Pancreas (tissue), 10 donors: ENCODE measurements at regions not wholly inside any gene's neighbourhood (a gene's known extent, or its start where the extent isn't known, plus 50 kb on each side); places are given as distances from the start of the nearest gene placed in this dataset.

ENCODE experiments used
- ATAC-seq, 4 donors: fragments of 200-7000 bp; cut with Tn5 transposase; one replicate each; pipeline versions ENCODE4 v1.8.0 to v1.9.1; 2020; ENCODE audit warnings: mild to moderate bottlenecking in 4 of 4, moderate library complexity in 4 of 4
- DNase-seq, 6 donors: peaks; one replicate each; pipeline ENCODE4 v3.0.0-alpha.2; 2020
- FAIRE-seq: peaks from 2 replicates; lab custom pipeline; 2012; peaks lifted over from hg19 to GRCh38; lab: Jason Lieb, UNC
- H3K27ac ChIP-seq, 4 donors: fragments of 200-600 bp; sonication (generic); 1 replicate in 3 of 4; 2 replicates in 1 of 4; pipeline versions ENCODE4 v1.5.0 to v1.8.0; 2020
- H3K27me3 ChIP-seq, 4 donors: fragments of 200-600 bp; one replicate each; pipeline ENCODE4 v1.8.0; 2021
- H3K36me3 ChIP-seq, 3 donors: fragments of 200-600 bp; sonication (generic) in 1 of 3; one replicate each; pipeline versions ENCODE4 v1.5.0 to v1.8.0; 2020 to 2021
- H3K4me1 ChIP-seq, 3 donors: fragments of 200-600 bp; one replicate each; pipeline ENCODE4 v1.8.0; 2021
- H3K4me3 ChIP-seq, 4 donors: fragments of 200-600 bp; sonication (generic) in 2 of 4; one replicate each; pipeline versions ENCODE4 v1.5.0 to v1.8.0; 2020 to 2021
- H3K9me3 ChIP-seq, 4 donors: fragments of 200-600 bp; one replicate each; pipeline ENCODE4 v1.8.0; 2021
- WGBS, 2 donors: extraction: QIAGEN DNeasy Blood & Tissue Kit; methylation state at CpG; one replicate each; pipeline ENCODE4 v1.1.7; 2013; 5-methylcytosine and 5-hydroxymethylcytosine counted together
- intact Hi-C, 3 donors: fragments of 100-400 bp; cut with DNase I; formaldehyde crosslinking; loops; one replicate each; pipeline versions ENCODE4 v1.11.1 to v1.14.2; 2022
- TF ChIP-seq, protein P1 (sequence below), 4 donors: fragments of 200-600 bp; sonication (generic) in 3 of 4; IDR thresholded peaks; one replicate each; pipeline versions ENCODE4 v1.5.0 to v1.8.0; 2021; ENCODE audit warnings: antibody characterized with exemption in 4 of 4
- donor health status: healthy with polysubstance abuse.
- donor health status: DM: no; HTN: no; CAD: no; lungs with moderate emphysema.
- donor health status: DM: no; HTN: no; CAD: no.
- donor health status: control.
- donor health status: control.
- donor health status: Bipolar disorder and iron deficiency.
- donor health status: DM: yes; HTN: yes; CAD: no.
- donor health status: DM: no; HTN: no; CAD: no.
- donor health status: DM: no; HTN: no; CAD: no.
- donor health status: DM: yes; HTN: yes; CAD: no.

DNA sequence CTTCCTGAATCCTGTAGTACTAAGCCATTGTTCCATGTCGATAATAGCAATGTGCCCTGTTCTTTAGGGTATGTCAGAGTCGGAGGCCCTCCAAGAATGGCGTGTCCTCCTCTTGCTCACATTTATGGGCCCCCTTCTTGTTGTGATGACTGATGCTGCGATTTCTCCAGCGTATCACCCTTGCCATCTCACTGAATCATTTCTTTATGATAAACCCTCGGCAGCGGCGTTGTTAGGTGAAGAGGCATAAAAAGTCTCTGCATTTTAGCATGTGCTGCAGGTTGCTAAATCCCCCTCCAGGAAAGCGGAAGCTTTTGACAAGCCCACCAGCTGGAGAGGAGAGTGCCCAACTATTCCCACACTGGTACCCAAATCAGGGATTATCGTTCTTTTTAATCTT, 1045.3 kb downstream of the BRD1 start:
- TF ChIP-seq, protein P1, sequence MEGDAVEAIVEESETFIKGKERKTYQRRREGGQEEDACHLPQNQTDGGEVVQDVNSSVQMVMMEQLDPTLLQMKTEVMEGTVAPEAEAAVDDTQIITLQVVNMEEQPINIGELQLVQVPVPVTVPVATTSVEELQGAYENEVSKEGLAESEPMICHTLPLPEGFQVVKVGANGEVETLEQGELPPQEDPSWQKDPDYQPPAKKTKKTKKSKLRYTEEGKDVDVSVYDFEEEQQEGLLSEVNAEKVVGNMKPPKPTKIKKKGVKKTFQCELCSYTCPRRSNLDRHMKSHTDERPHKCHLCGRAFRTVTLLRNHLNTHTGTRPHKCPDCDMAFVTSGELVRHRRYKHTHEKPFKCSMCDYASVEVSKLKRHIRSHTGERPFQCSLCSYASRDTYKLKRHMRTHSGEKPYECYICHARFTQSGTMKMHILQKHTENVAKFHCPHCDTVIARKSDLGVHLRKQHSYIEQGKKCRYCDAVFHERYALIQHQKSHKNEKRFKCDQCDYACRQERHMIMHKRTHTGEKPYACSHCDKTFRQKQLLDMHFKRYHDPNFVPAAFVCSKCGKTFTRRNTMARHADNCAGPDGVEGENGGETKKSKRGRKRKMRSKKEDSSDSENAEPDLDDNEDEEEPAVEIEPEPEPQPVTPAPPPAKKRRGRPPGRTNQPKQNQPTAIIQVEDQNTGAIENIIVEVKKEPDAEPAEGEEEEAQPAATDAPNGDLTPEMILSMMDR (IDR thresholded peaks at IDR 0.05) = no peak
- ATAC-seq (no peak), FAIRE-seq (no peak), DNase-seq (no peak)
- Histone ChIP-seq H3K4me1 (no peaks in the 10 kb centered on the region), H3K4me3 (no peak overlapping the region), H3K27me3 (no peaks in the 10 kb centered on the region), H3K27ac (no peak overlapping the region), H3K9me3 (no peaks in the 10 kb centered on the region), H3K36me3 (no peaks in the 10 kb centered on the region)
- WGBS, 2 donors = 65 to 80% methylated on average over 10 of the region's 10 CpGs
- intact Hi-C loops = no loop called here

DNA sequence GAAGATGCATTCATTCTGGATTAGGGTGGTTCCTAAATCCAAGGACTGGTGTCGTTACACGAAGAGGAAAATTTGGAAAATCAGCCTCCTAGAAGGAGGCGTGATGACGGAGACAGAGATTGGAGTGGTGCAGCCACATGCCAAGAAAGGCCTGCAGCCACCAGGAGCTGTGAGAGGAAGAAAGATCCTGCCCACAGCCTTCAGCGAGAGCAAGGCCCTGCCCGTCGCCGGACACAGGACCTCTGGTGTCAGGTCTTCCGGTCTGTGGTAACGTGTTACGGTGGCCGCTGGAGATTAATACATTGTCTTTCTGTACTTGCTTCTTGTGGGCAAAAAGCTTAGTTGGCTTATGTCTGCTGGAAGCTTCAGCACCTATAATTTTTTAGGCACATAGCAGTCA, 1045.8 kb downstream of the BRD1 start:
- intact Hi-C loops = no loop called here
- DNase-seq (no peak), ATAC-seq (no peak), FAIRE-seq (no peak)
- H3K36me3 ChIP-seq = no peaks in the 10 kb centered on the region
- 79 to 92% methylated on average over 12 of the region's 12 CpGs for WGBS, 2 donors
- no peaks in the 10 kb centered on the region for H3K9me3 ChIP-seq
- no peak overlapping the region for H3K27ac ChIP-seq
- TF ChIP-seq, protein P1 (IDR thresholded peaks at IDR 0.05) = no peak
- H3K27me3 ChIP-seq = peaks cover 0 to under 1% (median 0%) of the 10 kb centered on the region in 4 donors
- H3K4me3 ChIP-seq = no peak overlapping the region
- no peaks in the 10 kb centered on the region for H3K4me1 ChIP-seq

DNA sequence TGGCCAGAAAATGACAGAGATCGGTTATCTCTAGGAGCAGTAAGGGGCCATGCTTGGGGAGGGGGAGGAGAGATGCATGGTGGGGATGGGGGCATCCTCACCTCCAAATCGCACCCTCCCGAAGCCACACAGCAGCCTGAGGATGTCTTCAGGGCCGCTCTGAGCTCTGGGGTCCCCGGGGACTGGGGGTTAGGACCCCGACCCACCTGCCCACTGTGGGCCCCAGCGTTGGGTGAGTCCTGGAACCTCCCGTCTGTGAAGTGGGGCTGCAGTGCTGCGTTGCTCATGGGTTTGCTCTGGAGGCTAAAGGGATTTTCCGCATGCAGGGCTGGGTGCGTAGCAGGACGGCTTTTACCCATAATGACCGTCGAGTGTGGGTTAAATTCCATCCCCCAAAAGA, 1046.3 kb downstream of the BRD1 start:
- DNase-seq = no peak
- H3K4me3 ChIP-seq = no peak overlapping the region
- H3K27me3 ChIP-seq = peaks cover 0 to 5% (median 0%) of the 10 kb centered on the region in 4 donors
- intact Hi-C loops = no loop called here
- H3K9me3 ChIP-seq = no peaks in the 10 kb centered on the region
- no peaks in the 10 kb centered on the region for H3K4me1 ChIP-seq
- H3K36me3 ChIP-seq = no peaks in the 10 kb centered on the region
- no peak overlapping the region for H3K27ac ChIP-seq
- TF ChIP-seq, protein P1 (IDR thresholded peaks at IDR 0.05) = no peak
- FAIRE-seq = no peak
- no peak for ATAC-seq
- WGBS, 2 donors = 64 to 70% methylated on average over 14 of the region's 14 CpGs

GRCh38 chr22:48780597-48781277, 1046.9 kb downstream of the BRD1 start:
- FAIRE-seq (no peak), ATAC-seq (no peak), DNase-seq (no peak)
- Histone ChIP-seq H3K4me1 (no peaks in the 10 kb centered on the region), H3K36me3 (no peaks in the 10 kb centered on the region), H3K4me3 (no peak overlapping the region), H3K27me3 (peaks cover 0 to 11% (median 0%) of the 10 kb centered on the region in 4 donors), H3K9me3 (no peaks in the 10 kb centered on the region), H3K27ac (no peak overlapping the region)
- TF ChIP-seq, protein P1 (IDR thresholded peaks at IDR 0.05) = no peak
- intact Hi-C loops = no loop called here
- WGBS, 2 donors = 63 to 81% methylated on average over 19 of the region's 19 CpGs
